Lower lobe of right lung (tissue), 2 donors: ENCODE measurements at regions not wholly inside any gene's neighbourhood (a gene's known extent, or its start where the extent isn't known, plus 50 kb on each side); places are given as distances from the start of the nearest gene placed in this dataset.
A peak's percentile ranks its signal among the peaks of the same experiment; 100 is the strongest.

ENCODE experiments used
- ATAC-seq, 2 donors: fragments of 200-7000 bp; cut with Tn5 transposase; one replicate each; pipeline ENCODE4 v1.9.1; 2020 to 2022; ENCODE audit warnings: mild to moderate bottlenecking in 2 of 2, moderate library complexity in 2 of 2
- DNase-seq: peaks from one replicate; pipeline ENCODE4 v3.0.0-alpha.2; 2020
- H3K27ac ChIP-seq: fragments of 200-600 bp; one replicate; pipeline ENCODE4 v1.8.0; 2022
- H3K27me3 ChIP-seq: fragments of 200-600 bp; one replicate; pipeline ENCODE4 v1.8.0; 2022; ENCODE audit warnings: low read depth
- H3K36me3 ChIP-seq: fragments of 200-600 bp; one replicate; pipeline ENCODE4 v1.8.0; 2022; ENCODE audit warnings: mild to moderate bottlenecking
- H3K4me1 ChIP-seq: fragments of 200-600 bp; one replicate; pipeline ENCODE4 v1.8.0; 2022
- H3K4me3 ChIP-seq: fragments of 200-600 bp; one replicate; pipeline ENCODE4 v1.8.0; 2022; ENCODE audit warnings: mild to moderate bottlenecking
- H3K9me3 ChIP-seq: fragments of 200-600 bp; one replicate; pipeline ENCODE4 v1.8.0; 2022
- intact Hi-C: fragments of 100-400 bp; cut with DNase I; formaldehyde crosslinking; loops from one replicate; pipeline ENCODE4 v1.11.0; 2022
- TF ChIP-seq, protein P1 (sequence below): fragments of 200-600 bp; IDR thresholded peaks from one replicate; pipeline ENCODE4 v1.8.0; 2022; ENCODE audit warnings: antibody characterized with exemption, mild to moderate bottlenecking
- donor health status: DM: no; HTN: yes; CAD: no; lungs with severe emphysema.

DNA sequence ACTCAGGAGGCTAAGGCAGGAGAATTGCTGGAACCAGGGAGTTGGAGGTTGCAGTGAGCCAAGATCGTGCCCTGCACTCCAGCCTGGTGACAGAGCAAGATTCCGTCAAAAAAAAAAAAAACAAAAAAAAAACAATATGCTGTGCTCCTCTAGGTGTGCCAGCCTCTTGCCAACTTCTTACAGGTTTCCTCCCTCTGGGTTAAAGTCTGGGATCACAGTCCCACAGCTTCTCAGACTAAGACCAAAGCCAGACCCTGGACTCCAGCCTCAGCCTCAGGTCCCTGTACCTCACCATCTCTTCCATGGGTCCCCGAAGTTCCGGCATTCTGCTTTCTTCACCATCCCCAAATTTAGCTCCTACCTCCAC lies 180.8 kb upstream of the MVB12B start:
- DNase-seq (no peak), ATAC-seq (no peak)
- TF ChIP-seq, protein P1, sequence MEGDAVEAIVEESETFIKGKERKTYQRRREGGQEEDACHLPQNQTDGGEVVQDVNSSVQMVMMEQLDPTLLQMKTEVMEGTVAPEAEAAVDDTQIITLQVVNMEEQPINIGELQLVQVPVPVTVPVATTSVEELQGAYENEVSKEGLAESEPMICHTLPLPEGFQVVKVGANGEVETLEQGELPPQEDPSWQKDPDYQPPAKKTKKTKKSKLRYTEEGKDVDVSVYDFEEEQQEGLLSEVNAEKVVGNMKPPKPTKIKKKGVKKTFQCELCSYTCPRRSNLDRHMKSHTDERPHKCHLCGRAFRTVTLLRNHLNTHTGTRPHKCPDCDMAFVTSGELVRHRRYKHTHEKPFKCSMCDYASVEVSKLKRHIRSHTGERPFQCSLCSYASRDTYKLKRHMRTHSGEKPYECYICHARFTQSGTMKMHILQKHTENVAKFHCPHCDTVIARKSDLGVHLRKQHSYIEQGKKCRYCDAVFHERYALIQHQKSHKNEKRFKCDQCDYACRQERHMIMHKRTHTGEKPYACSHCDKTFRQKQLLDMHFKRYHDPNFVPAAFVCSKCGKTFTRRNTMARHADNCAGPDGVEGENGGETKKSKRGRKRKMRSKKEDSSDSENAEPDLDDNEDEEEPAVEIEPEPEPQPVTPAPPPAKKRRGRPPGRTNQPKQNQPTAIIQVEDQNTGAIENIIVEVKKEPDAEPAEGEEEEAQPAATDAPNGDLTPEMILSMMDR, result no peak
- Histone ChIP-seq H3K36me3 (no peaks in the 10 kb centered on the region), H3K9me3 (no peaks in the 10 kb centered on the region), H3K27me3 (peaks cover 6% of the 10 kb centered on the region), H3K27ac (no peak overlapping the region), H3K4me1 (peaks cover 1% of the 10 kb centered on the region), H3K4me3 (no peak overlapping the region)
- intact Hi-C loops, result no loop called here

DNA sequence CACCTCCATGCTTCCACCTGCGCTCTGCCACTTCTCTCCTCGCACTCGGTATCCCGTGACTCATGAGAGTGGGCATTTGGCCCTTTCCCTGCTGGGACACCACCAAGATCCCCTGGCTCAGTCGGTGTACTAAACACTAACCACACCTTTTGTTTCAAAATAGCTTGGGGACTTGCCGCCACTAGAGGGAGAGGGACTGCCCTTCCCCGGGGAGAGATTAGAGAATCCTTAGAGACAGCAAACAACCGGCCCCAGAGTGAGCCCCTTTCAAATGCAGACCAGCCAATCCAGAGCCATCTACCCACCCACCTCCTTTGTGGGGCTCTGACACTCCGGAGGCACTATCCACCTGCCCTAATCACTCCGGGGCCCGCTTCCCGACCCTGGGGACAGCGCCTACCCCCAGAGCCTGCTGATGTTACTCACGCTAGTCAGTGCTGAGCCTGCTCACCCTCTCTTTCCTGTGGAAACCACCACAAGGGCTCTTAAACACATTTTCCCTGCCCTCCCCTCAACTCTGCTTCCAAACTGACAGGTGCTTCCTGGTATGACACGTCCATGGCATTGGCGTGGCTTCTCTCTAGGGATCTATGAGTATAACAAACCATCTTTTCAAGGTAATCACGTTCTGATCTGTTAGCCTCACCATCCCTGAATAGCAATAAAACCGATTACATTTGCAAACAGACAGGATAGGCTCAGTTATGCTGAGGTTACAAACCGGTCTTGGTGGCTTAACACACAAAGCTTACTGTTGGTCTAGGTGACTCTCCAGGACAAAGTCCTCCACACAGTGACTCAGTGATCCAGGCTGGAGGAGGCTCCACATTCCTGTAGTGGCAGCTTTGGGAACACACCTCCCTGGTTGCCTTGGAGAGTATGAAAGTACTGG lies 180.1 kb upstream of the MVB12B start:
- peak; percentile 53 to 54 for ATAC-seq

DNA sequence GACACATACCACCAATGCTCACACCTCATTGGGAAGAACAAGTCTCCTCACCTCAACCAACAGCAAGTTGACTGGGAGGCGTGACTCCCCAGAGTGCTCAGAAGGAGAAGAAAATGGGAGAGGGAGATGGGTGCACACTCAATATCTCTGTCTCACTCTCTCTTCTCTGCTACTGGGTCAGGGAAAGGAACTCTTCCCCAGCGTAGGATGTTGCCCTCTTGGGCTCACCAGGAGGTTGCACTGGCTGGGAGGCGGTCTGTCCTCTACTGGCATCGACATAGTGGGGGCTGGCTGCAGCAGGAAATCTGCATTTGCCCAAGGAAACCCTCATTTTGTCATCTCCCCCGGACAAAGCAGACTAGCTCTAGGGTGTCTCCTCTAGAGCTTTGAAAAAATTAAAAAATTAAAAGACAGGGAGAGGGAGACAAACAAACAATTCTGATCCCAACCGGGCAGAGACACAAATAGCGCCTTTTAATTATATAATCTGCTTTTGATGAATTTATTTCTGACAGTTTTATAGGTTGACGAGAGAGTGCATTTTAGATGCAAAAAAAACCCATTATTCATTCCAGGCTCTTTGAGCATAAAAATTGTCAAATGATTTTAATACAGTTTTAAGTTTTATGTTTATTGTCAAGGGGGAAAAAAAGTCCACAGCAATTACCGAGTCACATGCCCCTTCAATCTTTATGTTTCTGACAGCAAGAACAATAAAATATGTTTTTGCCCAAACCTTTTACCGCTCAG lies 179.3 kb upstream of the MVB12B start:
- no peak overlapping the region for H3K4me3 ChIP-seq
- ATAC-seq (no peak), DNase-seq (no peak)
- H3K27me3 ChIP-seq, result peaks cover 6% of the 10 kb centered on the region
- H3K9me3 ChIP-seq, result no peaks in the 10 kb centered on the region
- no peaks in the 10 kb centered on the region for H3K36me3 ChIP-seq
- intact Hi-C loops, result no loop called here
- TF ChIP-seq, protein P1, result no peak
- H3K27ac ChIP-seq, result no peak overlapping the region
- peaks cover 7% of the 10 kb centered on the region for H3K4me1 ChIP-seq

More for the DNA sequence above, 180.1 kb upstream of the MVB12B start:
- Histone ChIP-seq H3K36me3 (no peaks in the 10 kb centered on the region), H3K27ac (no peak overlapping the region), H3K27me3 (peaks cover 6% of the 10 kb centered on the region), H3K4me3 (no peak overlapping the region), H3K4me1 (peaks cover 7% of the 10 kb centered on the region), H3K9me3 (no peaks in the 10 kb centered on the region)
- no peak for DNase-seq
- intact Hi-C loops, result no loop called here
- TF ChIP-seq, protein P1, result peak; percentile 12

DNA sequence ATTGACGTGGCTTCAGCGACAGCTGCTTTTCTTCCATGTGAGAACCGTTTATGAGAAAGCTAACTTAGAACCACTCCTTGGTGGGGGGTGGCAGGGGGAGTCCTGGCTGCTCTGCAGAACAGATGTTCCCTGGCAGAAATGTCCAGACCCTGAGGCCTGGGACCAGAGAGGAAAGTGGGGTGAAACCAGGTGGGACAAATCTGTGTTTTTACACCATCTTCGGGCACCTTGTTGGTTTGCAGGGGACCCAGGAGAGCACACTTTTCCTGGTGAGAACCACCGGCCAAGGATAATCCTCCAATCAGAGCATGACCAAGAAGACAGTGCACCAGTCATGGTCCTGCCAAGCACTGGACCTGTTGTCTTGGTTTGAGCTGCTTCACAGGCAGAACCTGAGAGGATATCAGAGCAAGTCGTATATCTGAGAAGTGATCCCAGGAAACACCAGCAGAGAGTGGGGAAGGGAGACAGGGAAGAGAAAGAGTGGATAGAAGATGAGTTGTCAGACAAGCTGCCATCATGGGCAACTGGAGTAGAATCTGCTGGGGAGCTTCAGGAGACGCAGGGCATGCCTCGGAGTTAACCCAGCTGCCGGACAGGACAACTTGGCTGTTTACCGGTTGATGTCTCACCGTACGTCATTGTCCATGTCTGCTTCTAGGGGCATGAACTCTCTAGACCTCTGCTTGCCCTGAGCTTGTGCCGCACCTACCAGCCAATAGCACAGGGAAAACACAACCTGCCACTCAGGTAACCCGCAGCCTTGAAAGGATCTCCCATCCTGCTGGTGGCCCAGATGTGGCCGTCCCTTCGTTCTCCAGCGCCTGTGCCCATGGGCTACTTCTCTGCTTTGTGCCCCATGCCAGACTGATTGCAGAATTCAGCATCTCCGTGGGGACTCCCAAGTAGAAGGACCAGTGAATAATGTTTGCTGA lies 178.4 kb upstream of the MVB12B start:
- H3K27ac ChIP-seq, result no peak overlapping the region
- H3K27me3 ChIP-seq, result peaks cover 6% of the 10 kb centered on the region
- ATAC-seq (no peak), DNase-seq (no peak)
- TF ChIP-seq, protein P1, result no peak
- intact Hi-C loops, result no loop called here
- H3K4me1 ChIP-seq, result peaks cover 7% of the 10 kb centered on the region
- no peaks in the 10 kb centered on the region for H3K36me3 ChIP-seq
- no peaks in the 10 kb centered on the region for H3K9me3 ChIP-seq
- no peak overlapping the region for H3K4me3 ChIP-seq

DNA sequence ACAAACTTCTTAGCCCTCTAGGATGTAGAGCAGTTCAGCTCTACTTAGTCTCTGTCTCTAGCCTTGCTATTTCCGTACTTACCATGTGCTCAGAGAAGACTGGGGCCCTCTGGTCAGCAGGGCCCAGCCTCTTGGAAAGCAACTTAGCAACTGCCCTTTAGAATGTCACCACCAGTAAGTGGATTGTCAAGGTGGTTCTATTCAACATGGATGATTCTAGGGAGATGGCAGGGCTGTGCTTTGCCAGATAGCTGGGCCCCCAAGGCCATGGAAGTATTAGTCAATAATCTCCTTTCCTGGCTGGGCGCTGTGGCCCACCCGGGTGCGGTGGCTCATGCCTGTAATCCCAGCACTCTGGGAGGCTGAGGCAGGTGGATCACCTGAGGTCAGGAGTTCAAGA lies 177.6 kb upstream of the MVB12B start:
- H3K36me3 ChIP-seq, result no peaks in the 10 kb centered on the region
- DNase-seq (no peak), ATAC-seq (no peak)
- TF ChIP-seq, protein P1, result no peak
- peaks cover 6% of the 10 kb centered on the region for H3K27me3 ChIP-seq
- no peak overlapping the region for H3K4me3 ChIP-seq
- intact Hi-C loops, result no loop called here
- no peaks in the 10 kb centered on the region for H3K9me3 ChIP-seq
- H3K27ac ChIP-seq, result no peak overlapping the region
- peaks cover 7% of the 10 kb centered on the region for H3K4me1 ChIP-seq
